HG02981 (cell line): ENCODE measurements at regions not wholly inside any gene's neighbourhood (a gene's known extent, or its start where the extent isn't known, plus 50 kb on each side); places are given as distances from the start of the nearest gene placed in this dataset.
"Not testable (repeated sequence)": the region's sequence is repeated elsewhere in the genome, so short reads cannot be mapped to it uniquely, and the experiment has no call there.

Experiments used
- ATAC-seq: cut with Tn5 transposase; IDR thresholded peaks from one replicate; pipeline ENCODE4 v1.9.1; 2021; ENCODE audit warnings: mild to moderate bottlenecking, moderate library complexity; ENCODE audit not compliant: unreplicated experiment

- not testable (repeated sequence) for ATAC-seq
These were observed 139.3 kb downstream of the LAT start for GRCh38 chr16:29124162-29124561.

GRCh38 chr16:29120680-29121079 is 135.8 kb downstream of the LAT start:
- not testable (repeated sequence) for ATAC-seq

- ATAC-seq = not testable (repeated sequence)
These were observed 133.6 kb downstream of the LAT start for GRCh38 chr16:29118301-29118957.

GRCh38 chr16:29117631-29118030 is 132.8 kb downstream of the LAT start:
- ATAC-seq = no peak

GRCh38 chr16:29116980-29117379 is 132.1 kb downstream of the LAT start:
- no peak for ATAC-seq

- ATAC-seq = not testable (repeated sequence)
These were observed 131.4 kb downstream of the LAT start for GRCh38 chr16:29116207-29116606.

- ATAC-seq = not testable (repeated sequence)
These were observed 130.9 kb downstream of the LAT start for GRCh38 chr16:29115802-29116141.

- ATAC-seq = not testable (repeated sequence)
These were observed 130.3 kb downstream of the LAT start for GRCh38 chr16:29114989-29115801.

GRCh38 chr16:29114574-29114973 is 129.7 kb downstream of the LAT start:
- ATAC-seq = no peak

GRCh38 chr16:29113446-29113845 is 128.6 kb downstream of the LAT start:
- ATAC-seq = not testable (repeated sequence)

GRCh38 chr16:29112755-29113347 is 128.0 kb downstream of the LAT start:
- ATAC-seq = no peak

GRCh38 chr16:29111901-29112680 is 127.2 kb downstream of the LAT start:
- not testable (repeated sequence) for ATAC-seq

GRCh38 chr16:29111421-29111820 is 126.6 kb downstream of the LAT start:
- ATAC-seq = no peak

- ATAC-seq = not testable (repeated sequence)
These were observed 123.8 kb downstream of the LAT start for GRCh38 chr16:29108625-29109169.

- ATAC-seq = no peak
These were observed 122.4 kb downstream of the LAT start for GRCh38 chr16:29107299-29107698.

- ATAC-seq = not testable (repeated sequence)
These were observed 121.5 kb downstream of the LAT start for GRCh38 chr16:29106259-29106908.

GRCh38 chr16:29104600-29104999 is 119.7 kb downstream of the LAT start:
- not testable (repeated sequence) for ATAC-seq

GRCh38 chr16:29097965-29098364 is 113.1 kb downstream of the LAT start:
- not testable (repeated sequence) for ATAC-seq

- ATAC-seq = not testable (repeated sequence)
These were observed 110.1 kb downstream of the LAT start for GRCh38 chr16:29094729-29095624.
